Type B pancreatic cell (in vitro differentiated cells): ENCODE measurements at regions not wholly inside any gene's neighbourhood (a gene's known extent, or its start where the extent isn't known, plus 50 kb on each side); places are given as distances from the start of the nearest gene placed in this dataset.

Experiments
- DNase-seq: peaks from one replicate; pipeline ENCODE4 v3.0.0; 2021; ENCODE audit warnings: mixed read lengths; ENCODE audit not compliant: unreplicated experiment; ENCODE audit errors: extremely low spot score
- H3K27ac Mint-ChIP-seq: 2 replicates; pipeline ENCODE4 v1.8.0; 2021; ENCODE audit warnings: mild to moderate bottlenecking, mixed read lengths
- H3K27me3 Mint-ChIP-seq: 2 replicates; pipeline ENCODE4 v1.8.0; 2021; ENCODE audit warnings: mixed read lengths
- H3K36me3 Mint-ChIP-seq: 2 replicates; pipeline ENCODE4 v1.8.0; 2021; ENCODE audit warnings: mixed read lengths
- H3K4me1 Mint-ChIP-seq: one replicate; pipeline ENCODE4 v1.8.0; 2021; ENCODE audit warnings: mixed read lengths; ENCODE audit not compliant: unreplicated experiment
- H3K4me3 Mint-ChIP-seq: 2 replicates; pipeline ENCODE4 v1.8.0; 2021; ENCODE audit warnings: mild to moderate bottlenecking, mixed read lengths
- H3K9me3 Mint-ChIP-seq: 2 replicates; pipeline ENCODE4 v1.8.0; 2021; ENCODE audit warnings: mixed read lengths
- TF ChIP-seq, protein P1 (sequence below): fragments of 200-600 bp; sonication (generic); conservative IDR thresholded peaks from 2 replicates; pipeline ENCODE4 v1.5.0; 2021; ENCODE audit warnings: antibody characterized with exemption, mild to moderate bottlenecking

DNA sequence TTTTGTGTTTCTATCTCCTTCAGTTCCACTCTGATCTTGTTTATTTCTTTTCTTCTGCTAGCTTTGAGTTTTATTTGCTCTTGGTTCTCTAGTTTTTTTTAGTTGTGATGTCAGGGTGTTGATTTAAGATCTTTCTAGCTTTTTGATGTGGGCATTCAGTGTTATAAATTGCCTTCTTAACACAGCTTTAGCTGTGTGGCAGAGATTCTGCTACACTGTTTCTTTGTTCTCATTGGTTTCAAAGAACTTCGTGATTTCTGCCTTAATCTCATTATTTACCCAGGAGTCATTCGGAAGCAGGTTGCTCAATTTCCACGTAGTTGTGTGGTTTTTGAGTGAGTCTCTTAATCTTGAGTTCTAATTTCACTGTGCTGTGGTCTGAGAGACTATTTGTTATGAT, 251.7 kb upstream of the HTR2A start:
- Mint-ChIP-seq H3K36me3 (no peaks in the 10 kb centered on the region), H3K27ac (no peak overlapping the region), H3K27me3 (no peaks in the 10 kb centered on the region), H3K9me3 (no peaks in the 10 kb centered on the region), H3K4me1 (peaks cover 18% of the 10 kb centered on the region), H3K4me3 (no peak overlapping the region)
- TF ChIP-seq, protein P1, sequence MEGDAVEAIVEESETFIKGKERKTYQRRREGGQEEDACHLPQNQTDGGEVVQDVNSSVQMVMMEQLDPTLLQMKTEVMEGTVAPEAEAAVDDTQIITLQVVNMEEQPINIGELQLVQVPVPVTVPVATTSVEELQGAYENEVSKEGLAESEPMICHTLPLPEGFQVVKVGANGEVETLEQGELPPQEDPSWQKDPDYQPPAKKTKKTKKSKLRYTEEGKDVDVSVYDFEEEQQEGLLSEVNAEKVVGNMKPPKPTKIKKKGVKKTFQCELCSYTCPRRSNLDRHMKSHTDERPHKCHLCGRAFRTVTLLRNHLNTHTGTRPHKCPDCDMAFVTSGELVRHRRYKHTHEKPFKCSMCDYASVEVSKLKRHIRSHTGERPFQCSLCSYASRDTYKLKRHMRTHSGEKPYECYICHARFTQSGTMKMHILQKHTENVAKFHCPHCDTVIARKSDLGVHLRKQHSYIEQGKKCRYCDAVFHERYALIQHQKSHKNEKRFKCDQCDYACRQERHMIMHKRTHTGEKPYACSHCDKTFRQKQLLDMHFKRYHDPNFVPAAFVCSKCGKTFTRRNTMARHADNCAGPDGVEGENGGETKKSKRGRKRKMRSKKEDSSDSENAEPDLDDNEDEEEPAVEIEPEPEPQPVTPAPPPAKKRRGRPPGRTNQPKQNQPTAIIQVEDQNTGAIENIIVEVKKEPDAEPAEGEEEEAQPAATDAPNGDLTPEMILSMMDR = no peak
- no peak for DNase-seq

DNA sequence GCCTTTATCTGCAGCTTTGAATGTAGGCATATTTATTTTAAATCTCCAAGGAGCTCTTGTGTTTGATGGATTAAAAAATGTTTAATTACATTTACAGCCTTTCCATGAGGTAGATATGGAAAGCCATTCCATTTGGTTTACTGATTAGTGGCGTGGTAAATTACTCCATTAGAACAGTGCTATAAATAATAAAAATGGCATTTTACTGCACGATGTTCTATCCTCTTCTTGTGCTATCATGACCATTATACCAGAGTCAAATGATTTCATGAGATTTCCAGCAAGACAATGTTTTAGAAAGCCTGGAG, 250.9 kb upstream of the HTR2A start:
- Mint-ChIP-seq H3K27me3 (no peaks in the 10 kb centered on the region), H3K27ac (no peak overlapping the region), H3K4me3 (no peak overlapping the region), H3K9me3 (no peaks in the 10 kb centered on the region), H3K36me3 (no peaks in the 10 kb centered on the region), H3K4me1 (peaks cover 18% of the 10 kb centered on the region)
- TF ChIP-seq, protein P1 = no peak
- no peak for DNase-seq

DNA sequence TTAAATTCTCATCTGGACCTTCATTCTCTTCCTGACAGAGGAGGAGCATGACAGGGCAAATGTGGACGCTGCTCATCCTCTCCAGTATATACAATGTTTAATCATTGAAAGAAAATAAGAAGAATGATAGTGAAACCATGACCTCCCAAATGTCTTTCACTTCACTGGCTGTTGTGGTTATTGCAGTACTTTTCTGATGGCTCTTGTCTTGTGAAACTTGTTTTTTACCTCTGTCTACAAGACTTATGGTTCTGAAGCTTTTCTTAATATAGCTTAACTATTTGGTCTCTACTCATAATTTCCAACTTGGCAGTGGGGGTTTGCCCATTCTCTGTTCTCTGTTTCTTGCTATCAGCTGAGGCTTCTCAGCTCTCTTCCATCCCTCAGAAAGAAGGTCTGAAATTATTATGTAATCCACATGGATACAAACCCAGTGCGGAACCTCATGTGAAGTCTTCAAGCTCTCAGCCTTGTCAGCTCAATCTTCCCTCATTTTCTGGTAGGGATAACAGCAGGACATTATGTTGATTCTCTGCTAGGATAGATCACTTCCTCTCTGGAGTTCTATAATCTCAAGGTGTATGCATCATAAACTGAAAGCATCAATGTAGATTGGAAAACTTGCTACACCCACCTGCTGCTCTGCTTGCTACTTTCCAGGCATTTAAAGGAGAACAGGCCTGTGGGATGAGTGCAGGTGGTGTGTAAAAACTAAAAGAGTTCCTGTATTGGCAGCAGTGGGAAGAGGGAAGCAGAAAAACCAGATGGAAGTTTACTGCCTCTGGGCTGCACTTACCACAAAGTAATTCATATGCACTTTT, 250.3 kb upstream of the HTR2A start:
- no peaks in the 10 kb centered on the region for H3K9me3 Mint-ChIP-seq
- DNase-seq = no peak
- H3K27ac Mint-ChIP-seq = no peak overlapping the region
- no peaks in the 10 kb centered on the region for H3K27me3 Mint-ChIP-seq
- peaks cover 18% of the 10 kb centered on the region for H3K4me1 Mint-ChIP-seq
- H3K36me3 Mint-ChIP-seq = no peaks in the 10 kb centered on the region
- TF ChIP-seq, protein P1 = no peak
- H3K4me3 Mint-ChIP-seq = no peak overlapping the region

DNA sequence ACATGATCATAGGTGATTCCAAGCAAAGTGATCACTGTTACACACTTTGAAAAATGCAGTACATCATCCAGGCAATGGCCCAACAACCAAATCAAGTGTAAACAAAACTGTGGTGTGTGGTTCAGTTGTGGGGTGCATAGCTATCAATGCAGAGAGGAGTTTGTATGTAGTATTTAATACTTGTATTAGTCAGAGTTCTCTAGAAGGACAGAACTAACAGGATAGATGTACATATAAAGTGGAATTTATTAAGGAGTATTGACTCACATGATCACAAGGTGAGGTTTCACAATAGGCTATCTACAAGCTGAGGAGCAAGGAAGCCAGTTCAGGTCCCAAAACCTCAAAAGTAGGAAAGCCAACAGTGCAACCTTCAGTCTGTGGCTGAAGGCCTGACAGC, 249.3 kb upstream of the HTR2A start:
- Mint-ChIP-seq H3K4me1 (peaks cover 24% of the 10 kb centered on the region), H3K27ac (no peak overlapping the region)

DNA sequence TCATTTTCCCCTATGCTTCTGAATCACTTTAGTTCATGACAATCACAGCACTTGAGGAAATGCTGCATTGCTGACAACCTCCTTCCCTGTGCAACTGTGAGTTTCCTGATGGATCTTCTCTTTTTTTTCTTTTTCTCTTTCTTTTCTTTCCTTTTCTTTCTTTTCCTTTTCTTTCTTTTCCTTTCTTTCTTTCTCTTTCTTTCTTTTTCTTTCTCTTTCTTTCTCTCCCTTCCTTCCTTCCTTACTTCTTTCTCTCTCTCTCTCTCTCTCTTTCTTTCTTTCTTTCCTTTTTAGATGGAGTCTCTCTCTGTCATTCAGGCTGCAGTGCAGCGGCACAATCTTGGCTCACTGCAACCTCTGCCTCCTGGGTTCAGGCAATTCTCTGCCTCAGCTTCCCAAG, 247.9 kb upstream of the HTR2A start:
- TF ChIP-seq, protein P1 = no peak
- peaks cover 6% of the 10 kb centered on the region for H3K9me3 Mint-ChIP-seq
- peaks cover 28% of the 10 kb centered on the region for H3K4me1 Mint-ChIP-seq
- H3K36me3 Mint-ChIP-seq = no peaks in the 10 kb centered on the region
- no peak for DNase-seq
- no peak overlapping the region for H3K27ac Mint-ChIP-seq
- no peaks in the 10 kb centered on the region for H3K27me3 Mint-ChIP-seq
- H3K4me3 Mint-ChIP-seq = no peak overlapping the region

More for the DNA sequence above, 249.3 kb upstream of the HTR2A start:
- no peak for DNase-seq
- TF ChIP-seq, protein P1 = no peak
- Mint-ChIP-seq H3K4me3 (no peak overlapping the region), H3K9me3 (peaks cover 6% of the 10 kb centered on the region), H3K36me3 (no peaks in the 10 kb centered on the region), H3K27me3 (no peaks in the 10 kb centered on the region)
